GM10248 (cell line): ENCODE measurements at regions not wholly inside any gene's neighbourhood (a gene's known extent, or its start where the extent isn't known, plus 50 kb on each side); places are given as distances from the start of the nearest gene placed in this dataset.

Experiments
- CTCF ChIA-PET: fragments of 300-600 bp; sonication (Branson Sonifier 250); formaldehyde crosslinking; extraction: SDS; loops from one replicate; lab custom pipeline; 2021; ENCODE audit warnings: antibody characterized with exemption; lab: Yijun Ruan, JAX
- POLR2A ChIA-PET: fragments of 350-650 bp; sonication (Branson Sonifier 250); formaldehyde crosslinking; extraction: SDS; loops from one replicate; lab custom pipeline; 2020; ENCODE audit warnings: antibody characterized with exemption; lab: Yijun Ruan, JAX
- DNase-seq: peaks from one replicate; pipeline ENCODE4 v3.0.0; 2012; ENCODE audit errors: extremely low spot score
- CTCF ChIP-seq: IDR thresholded peaks from 2 replicates; pipeline ENCODE4 v1.5.1; 2012; ENCODE audit warnings: mild to moderate bottlenecking, low read depth; ENCODE audit errors: extremely low read depth, missing control alignments, control extremely low read depth

- DNase-seq = no peak
- ChIA-PET POLR2A (no interaction called here), CTCF (interaction anchor here (1.0 kb wide), 1 partner anchor 23 kb away, joined by 3 read pairs; no protein-coding TSS in a partner anchor)
- no peak for TF ChIP-seq CTCF
These were observed 471.5 kb downstream of the PCDH10 start for GRCh38 chr4:133620555-133620954.

GRCh38 chr4:133618963-133619362 lies 469.9 kb downstream of the PCDH10 start:
- TF ChIP-seq CTCF = no peak
- ChIA-PET POLR2A (no interaction called here), CTCF (no interaction called here)
- no peak for DNase-seq

GRCh38 chr4:133600008-133600407 lies 450.9 kb downstream of the PCDH10 start:
- POLR2A ChIA-PET = no interaction called here
- no peak for TF ChIP-seq CTCF
- DNase-seq = no peak
- CTCF ChIA-PET = no interaction called here

- ChIA-PET POLR2A (no interaction called here), CTCF (no interaction called here)
- no peak for DNase-seq
- TF ChIP-seq CTCF = no peak
These were observed 449.7 kb downstream of the PCDH10 start for GRCh38 chr4:133598779-133599178.

- CTCF ChIA-PET = interaction anchor here (1.0 kb wide), 1 partner anchor 24 kb away, joined by 3 read pairs; no protein-coding TSS in a partner anchor
- TF ChIP-seq CTCF = no peak
- no peak for DNase-seq
- POLR2A ChIA-PET = no interaction called here
These were observed 448.2 kb downstream of the PCDH10 start for GRCh38 chr4:133597251-133597650.

GRCh38 chr4:133596459-133596858 lies 447.4 kb downstream of the PCDH10 start:
- no peak for DNase-seq
- CTCF ChIA-PET = no interaction called here
- POLR2A ChIA-PET = no interaction called here
- no peak for TF ChIP-seq CTCF

GRCh38 chr4:133594390-133595207 lies 445.5 kb downstream of the PCDH10 start:
- no peak for DNase-seq
- ChIA-PET POLR2A (no interaction called here), CTCF (interaction anchor here (1.6 kb wide), 1 partner anchor 32 kb away, joined by 3 read pairs; no protein-coding TSS in a partner anchor)
- TF ChIP-seq CTCF = no peak
